GM21526 (cell line): ENCODE measurements at regions not wholly inside any gene's neighbourhood (a gene's known extent, or its start where the extent isn't known, plus 50 kb on each side); places are given as distances from the start of the nearest gene placed in this dataset.
"Not testable (repeated sequence)": the region's sequence is repeated elsewhere in the genome, so short reads cannot be mapped to it uniquely, and the experiment has no call there.

Experiments used
- ATAC-seq: cut with Tn5 transposase; IDR thresholded peaks from one replicate; pipeline ENCODE4 v1.9.1; 2021; ENCODE audit warnings: moderate library complexity; ENCODE audit not compliant: unreplicated experiment, low FRiP score

- not testable (repeated sequence) for ATAC-seq
Observed at GRCh38 chr11:96588793-96589192, 199.0 kb downstream of the JRKL start.

- ATAC-seq: no peak
Observed at GRCh38 chr11:96595011-96595410, 205.2 kb downstream of the JRKL start.

GRCh38 chr11:96607864-96608558 lies 218.2 kb downstream of the JRKL start:
- no peak for ATAC-seq

DNA sequence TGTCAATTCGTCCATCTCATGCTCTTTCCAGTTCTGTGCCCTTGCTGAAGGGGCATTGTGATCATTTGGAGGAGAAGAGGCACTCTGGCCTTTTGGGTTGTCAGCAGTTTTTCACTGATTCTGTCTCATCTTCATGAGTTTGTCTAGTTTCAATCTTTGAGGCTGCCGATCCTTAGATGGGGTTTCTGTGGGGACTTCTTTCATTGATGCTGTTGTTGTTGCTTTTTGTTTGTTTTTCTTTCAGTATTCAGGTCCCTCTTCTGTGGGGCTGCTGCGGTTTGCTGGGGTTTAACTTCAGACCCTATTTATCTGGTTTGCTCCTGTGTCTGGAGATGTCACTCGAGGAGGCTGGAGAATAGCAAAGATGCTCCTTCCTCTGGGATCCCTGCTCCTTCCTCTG lies 224.3 kb downstream of the JRKL start:
- ATAC-seq: no peak

DNA sequence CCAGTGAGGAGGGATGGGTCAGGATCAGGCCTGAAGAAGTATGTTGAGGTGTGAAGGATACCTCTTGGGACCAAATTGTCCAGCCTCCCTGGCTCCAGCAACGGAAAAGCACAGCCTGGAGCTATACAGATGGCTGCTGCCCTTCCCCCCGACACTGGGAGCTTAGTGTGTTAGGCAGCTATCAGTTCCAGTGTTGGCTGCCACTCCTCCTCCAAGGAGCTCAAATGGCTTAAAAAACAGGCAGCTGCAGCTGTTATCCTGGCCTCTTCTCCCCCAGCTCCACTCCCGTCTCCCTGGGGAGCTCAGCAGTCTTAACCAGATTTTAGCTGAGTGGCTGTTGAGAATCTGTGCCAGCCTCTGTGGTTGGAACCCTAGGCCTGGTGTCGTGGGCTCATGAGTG lies 225.0 kb downstream of the JRKL start:
- no peak for ATAC-seq

DNA sequence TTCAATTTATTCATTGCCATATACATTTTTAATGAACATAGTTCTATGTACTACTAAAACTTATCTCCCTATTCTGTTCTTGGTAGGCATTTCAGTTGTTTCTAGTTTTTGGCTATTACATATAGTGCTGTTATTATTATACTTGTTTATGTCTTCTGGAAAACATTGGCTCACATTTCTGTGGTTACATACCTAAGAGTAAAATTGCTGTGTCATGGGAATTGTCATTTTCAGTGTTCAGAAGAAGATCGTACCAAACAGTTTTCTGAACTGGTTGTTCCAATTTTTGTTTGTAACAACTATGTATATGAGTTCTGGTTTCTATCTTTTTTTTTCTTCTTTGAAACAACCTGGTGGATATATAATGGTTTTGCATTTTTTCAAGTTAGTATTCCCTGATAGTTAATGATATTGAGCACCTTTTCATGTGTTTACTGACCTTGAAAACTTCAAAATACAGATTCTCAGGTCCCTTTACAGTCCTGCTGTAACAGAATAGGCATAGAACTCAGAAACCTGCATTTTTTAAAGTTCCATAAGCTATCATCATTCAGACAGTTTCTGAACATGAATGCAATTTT lies 230.7 kb downstream of the JRKL start:
- no peak for ATAC-seq

- no peak for ATAC-seq
Observed at GRCh38 chr11:96621161-96621560, 231.3 kb downstream of the JRKL start.

DNA sequence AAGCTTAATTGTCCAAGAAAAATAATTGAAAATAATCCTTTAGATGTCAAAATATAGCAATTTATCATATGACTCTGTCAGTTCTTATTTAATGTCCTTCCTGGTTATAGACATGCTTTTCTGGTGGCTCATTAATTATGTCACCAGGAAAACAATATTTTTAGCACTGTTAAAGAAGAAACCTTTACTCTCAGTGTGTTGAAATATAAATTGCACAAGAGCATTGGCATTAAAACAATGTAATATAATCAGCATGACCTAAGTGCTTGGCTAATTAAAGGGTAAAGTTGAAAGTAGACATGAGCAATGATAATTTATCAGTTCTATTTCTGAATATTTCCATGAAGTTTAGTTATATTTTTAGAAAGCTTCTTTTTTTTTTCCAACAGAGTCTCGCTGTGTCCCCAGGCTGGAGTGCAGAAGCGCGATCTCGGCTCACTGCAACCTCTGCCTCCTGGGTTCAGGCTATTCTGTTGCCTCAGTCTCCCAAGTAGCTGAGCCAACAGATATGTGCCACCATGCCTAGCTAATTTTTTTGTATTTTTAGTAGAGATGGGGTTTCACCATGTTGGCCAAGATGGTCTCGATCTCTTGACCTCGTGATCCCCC lies 232.3 kb downstream of the JRKL start:
- ATAC-seq: no peak

DNA sequence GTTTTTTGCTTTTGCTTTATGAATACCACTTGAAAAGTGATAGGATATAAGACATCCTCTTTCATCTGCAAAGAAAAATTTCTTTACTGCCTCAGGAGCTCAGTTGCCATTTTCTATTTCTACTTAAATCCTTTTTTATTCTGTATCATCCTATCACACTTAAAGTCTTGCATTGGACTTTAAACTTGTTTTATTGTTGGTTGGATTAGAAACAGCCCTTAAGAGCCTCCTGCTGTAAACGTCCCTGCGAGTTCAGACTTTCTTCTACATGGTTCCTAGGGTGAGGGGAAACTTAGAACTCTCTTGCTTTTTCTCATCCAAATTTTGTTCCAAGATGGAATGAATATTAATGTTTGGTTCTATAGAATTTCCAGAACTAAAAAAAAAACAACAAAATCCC lies 234.3 kb downstream of the JRKL start:
- no peak for ATAC-seq

- ATAC-seq: no peak
Observed at GRCh38 chr11:96627376-96627775, 237.6 kb downstream of the JRKL start.

DNA sequence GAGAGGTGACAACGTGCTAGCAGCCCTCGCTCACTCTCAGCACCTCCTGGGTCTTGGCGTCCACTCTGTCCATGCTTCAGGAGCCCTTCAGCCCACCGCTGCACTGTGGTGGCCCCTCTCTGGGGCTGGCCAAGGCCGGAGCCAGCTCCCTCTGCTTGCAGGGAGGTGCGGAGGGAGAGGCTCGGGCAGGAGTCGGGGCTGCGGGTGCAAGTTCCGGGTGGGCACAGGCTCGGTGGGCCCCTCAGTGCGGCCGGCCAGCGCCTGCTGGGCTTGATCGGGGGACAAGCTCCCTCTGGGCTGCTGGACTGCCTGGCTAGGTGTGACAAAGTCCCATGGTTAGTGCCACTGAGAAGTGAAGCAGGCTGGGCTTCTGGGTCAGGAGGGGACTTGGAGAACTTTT lies 245.8 kb downstream of the JRKL start:
- ATAC-seq: no peak

- ATAC-seq: no peak
Observed at GRCh38 chr11:96641261-96641660, 251.4 kb downstream of the JRKL start.

- ATAC-seq: no peak
Observed at GRCh38 chr11:96642583-96642982, 252.8 kb downstream of the JRKL start.

DNA sequence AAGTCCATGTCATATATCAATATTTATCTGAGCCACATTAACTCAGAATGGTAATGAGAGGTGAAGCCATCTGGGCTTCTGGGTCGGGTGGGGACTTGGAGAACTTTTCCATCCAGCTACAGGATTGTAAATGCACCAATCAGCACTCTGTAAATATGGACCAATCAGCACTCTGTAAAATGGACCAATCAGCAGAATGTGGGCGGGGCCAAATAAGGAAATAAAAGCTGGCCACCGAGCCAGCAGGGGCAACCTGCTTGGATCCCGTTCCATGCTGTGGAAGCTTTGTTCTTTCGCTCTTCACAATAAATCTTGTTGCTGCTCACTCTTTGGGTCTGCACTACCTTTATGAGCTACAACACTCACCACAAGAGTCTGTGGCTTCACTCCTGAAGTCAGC lies 253.4 kb downstream of the JRKL start:
- no peak for ATAC-seq

DNA sequence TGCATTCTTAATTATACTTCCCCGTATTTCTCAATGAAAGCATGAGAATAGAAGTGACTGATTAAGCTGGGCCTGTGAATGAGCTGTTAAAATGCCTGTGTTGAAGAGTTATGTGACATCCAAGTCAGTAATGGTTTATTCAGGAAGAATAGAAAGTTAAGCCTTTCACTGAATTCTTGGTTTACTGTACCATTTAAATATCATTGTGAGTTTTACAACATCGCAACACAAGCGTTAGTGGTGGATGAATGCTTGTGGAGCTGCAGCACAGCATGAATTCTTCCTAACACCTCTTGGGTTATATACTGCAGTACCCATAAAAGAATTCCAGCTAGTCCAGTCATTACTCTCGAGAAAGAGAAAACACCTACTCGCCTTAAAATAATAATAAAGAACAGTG lies 257.8 kb downstream of the JRKL start:
- ATAC-seq: no peak

- no peak for ATAC-seq
Observed at GRCh38 chr11:96648991-96649390, 259.2 kb downstream of the JRKL start.

- no peak for ATAC-seq
Observed at GRCh38 chr11:96652516-96652915, 262.7 kb downstream of the JRKL start.

DNA sequence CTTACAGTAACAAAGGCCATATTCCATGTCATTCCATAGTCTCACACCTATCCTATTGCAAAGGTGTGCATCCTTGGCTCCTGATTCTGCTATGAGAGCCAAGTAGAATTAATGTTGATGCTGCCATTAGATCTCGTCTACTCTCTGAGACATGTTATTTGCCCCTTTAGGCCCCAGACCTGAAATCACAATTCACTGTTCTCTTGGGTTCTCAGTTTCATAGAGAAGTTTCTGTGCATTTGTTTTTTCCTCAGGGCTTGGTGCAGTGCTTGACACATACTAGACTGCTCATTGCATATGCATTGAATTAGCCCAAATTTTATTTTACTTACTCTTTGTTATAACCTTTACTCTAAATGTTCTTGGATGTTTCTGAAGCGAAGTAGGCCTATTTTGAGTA lies 265.7 kb downstream of the JRKL start:
- ATAC-seq: no peak

DNA sequence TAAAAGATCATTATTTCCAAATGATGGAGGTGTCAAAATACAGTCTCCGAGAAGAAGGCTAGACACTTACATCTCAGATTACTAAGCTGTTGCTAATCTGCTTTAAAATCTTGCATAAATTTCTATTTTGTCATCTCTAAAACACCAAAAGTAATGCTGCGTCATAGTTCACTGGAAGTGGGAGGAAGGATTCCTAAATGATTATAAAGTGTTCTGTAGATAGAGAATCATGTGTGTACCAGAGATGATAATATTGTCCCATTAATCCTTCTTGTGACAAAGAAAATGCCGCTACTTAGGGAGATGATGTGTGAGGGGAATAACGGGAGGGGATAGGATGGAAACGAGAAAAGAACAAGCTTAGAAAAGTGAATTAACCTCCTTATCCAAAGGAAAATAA lies 268.6 kb downstream of the JRKL start:
- ATAC-seq: no peak

DNA sequence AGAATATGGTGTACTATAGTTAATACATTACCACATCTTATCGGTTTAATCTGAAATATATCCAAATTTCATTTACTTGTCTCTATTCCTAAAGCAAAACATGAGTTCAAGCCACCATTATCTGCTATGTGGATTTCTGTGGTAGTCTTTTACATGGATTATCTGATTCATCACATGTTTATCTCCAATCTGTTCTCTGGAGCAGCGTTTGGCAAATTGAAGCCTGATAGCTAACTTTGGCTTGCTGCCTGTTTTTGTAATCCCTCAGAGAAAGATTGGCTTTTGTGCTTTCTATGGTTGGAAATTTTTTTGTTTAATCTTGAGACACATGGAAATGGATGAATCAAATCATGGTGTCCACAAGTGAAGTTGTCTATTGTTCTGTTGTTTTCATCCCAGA lies 274.3 kb downstream of the JRKL start:
- no peak for ATAC-seq

DNA sequence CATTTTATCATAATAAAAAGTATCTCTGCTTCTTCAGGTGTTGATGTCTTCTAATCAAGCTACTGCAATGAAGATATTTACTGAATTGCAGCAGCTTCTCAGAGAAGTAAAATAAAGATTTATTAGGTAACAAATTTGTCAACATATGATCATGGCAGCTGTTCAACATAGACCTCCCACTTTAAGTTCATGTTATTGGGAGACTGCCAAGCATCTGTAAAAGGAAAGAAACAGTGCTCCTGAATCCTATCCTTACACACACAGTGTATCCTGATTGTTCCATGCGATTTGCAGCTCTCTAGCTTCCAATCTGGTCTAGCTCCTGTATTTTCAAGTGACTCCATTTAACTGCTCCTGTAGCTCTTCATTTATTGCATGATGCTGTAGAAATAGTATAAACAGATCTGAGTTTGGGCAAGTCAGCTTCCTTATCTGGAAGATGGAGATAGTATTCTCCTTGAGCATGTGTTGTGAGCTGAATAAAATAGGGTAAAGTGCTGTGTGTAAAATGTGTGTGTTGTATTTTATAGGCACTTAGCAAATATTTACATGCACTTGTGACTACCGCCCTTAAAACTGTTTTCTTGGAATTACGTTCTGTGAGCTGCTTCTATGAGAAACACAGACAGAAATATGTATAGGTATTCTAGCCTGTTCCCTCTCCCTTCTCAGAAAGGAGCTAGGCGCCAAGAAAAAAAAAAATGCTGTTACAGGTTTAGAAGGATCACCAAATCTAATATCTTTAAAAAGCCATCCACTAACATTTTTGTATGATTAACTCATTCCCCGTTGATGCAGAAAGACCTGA lies 290.6 kb downstream of the JRKL start:
- no peak for ATAC-seq
